ENCODE measurements at regions not wholly inside any gene's neighbourhood (a gene's known extent, or its start where the extent isn't known, plus 50 kb on each side); places are given as distances from the start of the nearest gene placed in this dataset.

DNA sequence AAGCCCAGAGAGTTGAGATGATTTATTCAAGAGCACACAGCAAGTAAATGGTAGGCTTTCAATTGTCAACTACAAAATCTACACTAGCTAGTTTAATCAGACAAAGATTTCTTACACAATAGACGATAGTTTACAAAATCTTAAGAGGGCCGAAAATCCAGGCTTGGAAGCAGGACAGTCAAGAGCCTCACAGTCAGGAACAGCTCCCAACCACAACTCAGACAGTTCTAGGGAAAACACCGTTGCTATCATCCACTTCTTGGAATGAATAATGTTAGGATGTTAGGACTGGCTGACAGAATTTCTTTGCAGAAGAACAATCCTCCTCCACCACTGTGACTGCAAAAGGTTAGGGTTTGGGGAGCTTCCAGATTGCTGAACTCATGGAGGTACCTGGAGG lies 290.8 kb upstream of the ZPLD1 start:
- Histone ChIP-seq H3K4me1 (ENCODE audit: low read depth, poor library complexity, severe bottlenecking) (no peaks in the 10 kb centered on the region), H3K27me3 (ENCODE audit: insufficient read depth, low read depth) (no peaks in the 10 kb centered on the region), H3K4me3 (IDR thresholded peaks at IDR 0.05; ENCODE audit: insufficient read depth, low read depth, low read length) (no peak overlapping the region), H3K27ac (no peak overlapping the region), H2AFZ (ENCODE audit: low read depth) (no peak overlapping the region), H4K20me1 (ENCODE audit: insufficient read depth) (no peaks in the 10 kb centered on the region), H3K9ac (no peak overlapping the region), H3K4me2 (no peak overlapping the region), H3K79me2 (ENCODE audit: insufficient read depth, low read depth) (no peaks in the 10 kb centered on the region), H3K36me3 (ENCODE audit: insufficient read depth) (no peaks in the 10 kb centered on the region)
- TF ChIP-seq, protein P1, sequence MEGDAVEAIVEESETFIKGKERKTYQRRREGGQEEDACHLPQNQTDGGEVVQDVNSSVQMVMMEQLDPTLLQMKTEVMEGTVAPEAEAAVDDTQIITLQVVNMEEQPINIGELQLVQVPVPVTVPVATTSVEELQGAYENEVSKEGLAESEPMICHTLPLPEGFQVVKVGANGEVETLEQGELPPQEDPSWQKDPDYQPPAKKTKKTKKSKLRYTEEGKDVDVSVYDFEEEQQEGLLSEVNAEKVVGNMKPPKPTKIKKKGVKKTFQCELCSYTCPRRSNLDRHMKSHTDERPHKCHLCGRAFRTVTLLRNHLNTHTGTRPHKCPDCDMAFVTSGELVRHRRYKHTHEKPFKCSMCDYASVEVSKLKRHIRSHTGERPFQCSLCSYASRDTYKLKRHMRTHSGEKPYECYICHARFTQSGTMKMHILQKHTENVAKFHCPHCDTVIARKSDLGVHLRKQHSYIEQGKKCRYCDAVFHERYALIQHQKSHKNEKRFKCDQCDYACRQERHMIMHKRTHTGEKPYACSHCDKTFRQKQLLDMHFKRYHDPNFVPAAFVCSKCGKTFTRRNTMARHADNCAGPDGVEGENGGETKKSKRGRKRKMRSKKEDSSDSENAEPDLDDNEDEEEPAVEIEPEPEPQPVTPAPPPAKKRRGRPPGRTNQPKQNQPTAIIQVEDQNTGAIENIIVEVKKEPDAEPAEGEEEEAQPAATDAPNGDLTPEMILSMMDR (conservative IDR thresholded peaks at IDR 0.05; ENCODE audit: low read depth, low read length), result no peak

DNA sequence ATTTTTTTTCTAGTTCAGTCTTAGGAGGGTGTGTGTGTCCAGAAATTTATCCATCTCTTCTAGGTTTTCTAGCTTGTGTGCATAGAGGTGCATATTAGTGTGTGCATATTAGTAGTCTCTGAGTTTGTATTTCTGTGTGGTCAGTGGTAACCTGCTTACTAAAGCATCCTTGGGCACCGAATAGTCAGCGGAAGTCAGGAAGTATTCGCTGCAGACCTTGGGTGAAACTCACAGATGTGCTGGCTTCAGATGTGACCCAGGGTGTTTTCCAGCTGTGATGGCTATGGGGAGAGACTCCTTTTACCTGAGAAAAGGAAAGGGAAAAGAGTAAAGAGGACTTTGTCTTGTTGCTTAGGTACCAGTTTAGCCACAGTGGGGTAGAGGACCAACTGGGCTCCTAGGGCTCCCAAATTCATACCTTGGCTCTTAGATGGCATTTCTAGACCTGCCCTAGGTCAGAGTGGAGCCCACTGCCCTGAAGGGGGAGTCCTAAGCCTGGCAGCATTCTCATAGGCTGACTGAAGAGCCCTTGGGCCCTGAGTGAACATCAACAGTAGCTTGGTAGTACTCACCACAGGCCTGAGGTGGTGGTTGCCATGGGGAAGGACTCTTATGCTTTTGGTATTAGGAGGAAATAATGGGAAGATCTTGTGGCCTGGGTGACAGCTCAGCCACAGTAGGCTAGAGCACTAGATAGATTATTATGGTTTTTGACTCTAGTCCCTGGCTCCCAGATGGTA lies 286.0 kb upstream of the ZPLD1 start:
- no peak overlapping the region for H2AFZ ChIP-seq (ENCODE audit: low read depth)
- no peaks in the 10 kb centered on the region for H4K20me1 ChIP-seq (ENCODE audit: insufficient read depth)
- no peak overlapping the region for H3K4me2 ChIP-seq
- no peak overlapping the region for H3K9ac ChIP-seq
- no peaks in the 10 kb centered on the region for H3K4me1 ChIP-seq (ENCODE audit: low read depth, poor library complexity, severe bottlenecking)
- no peaks in the 10 kb centered on the region for H3K79me2 ChIP-seq (ENCODE audit: insufficient read depth, low read depth)
- H3K36me3 ChIP-seq (ENCODE audit: insufficient read depth), result no peaks in the 10 kb centered on the region
- H3K27me3 ChIP-seq (ENCODE audit: insufficient read depth, low read depth), result no peaks in the 10 kb centered on the region
- TF ChIP-seq, protein P1 (conservative IDR thresholded peaks at IDR 0.05; ENCODE audit: low read depth, low read length), result no peak
- no peak overlapping the region for H3K4me3 ChIP-seq (IDR thresholded peaks at IDR 0.05; ENCODE audit: insufficient read depth, low read depth, low read length)
- no peak overlapping the region for H3K27ac ChIP-seq

DNA sequence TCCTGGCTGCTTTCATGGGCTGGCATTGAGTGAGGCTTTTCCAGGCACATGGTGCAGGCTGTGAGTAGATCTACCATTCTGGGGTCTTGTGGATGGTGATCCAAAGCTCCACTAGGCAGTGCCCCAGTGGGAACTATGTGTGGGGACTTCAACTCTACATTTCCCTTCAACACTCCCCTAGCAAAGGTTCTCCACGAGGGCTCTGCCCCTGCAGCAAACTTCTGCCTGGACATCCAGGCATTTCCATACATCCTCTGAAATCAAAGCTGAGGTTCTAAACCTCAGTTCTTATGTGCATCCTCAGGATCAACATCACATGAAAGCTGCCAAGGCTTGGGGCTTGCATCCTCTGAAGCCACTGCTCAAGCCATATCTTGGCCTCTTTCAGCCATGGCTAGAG lies 282.9 kb upstream of the ZPLD1 start:
- TF ChIP-seq, protein P1 (conservative IDR thresholded peaks at IDR 0.05; ENCODE audit: low read depth, low read length), result no peak
- Histone ChIP-seq H2AFZ (ENCODE audit: low read depth) (no peak overlapping the region), H3K79me2 (ENCODE audit: insufficient read depth, low read depth) (no peaks in the 10 kb centered on the region)

DNA sequence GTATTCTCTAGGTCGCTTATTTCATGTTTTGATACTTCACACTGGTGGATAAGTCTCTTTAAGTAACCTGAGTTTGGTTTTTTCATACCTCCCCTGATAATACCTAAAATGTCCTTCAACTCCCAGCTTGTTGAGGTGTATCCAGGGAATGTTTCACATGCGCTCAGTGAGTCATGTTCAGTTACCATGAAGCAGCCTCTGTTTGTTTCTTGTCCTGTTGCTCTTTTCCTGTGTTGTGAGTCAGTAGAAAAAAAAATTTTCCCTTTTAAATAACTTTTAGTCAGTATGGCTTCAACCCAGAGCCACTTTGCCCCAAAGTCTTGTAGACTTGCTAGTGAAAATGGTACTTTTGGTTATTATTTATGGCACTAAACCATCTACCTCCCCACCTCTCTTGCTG lies 278.4 kb upstream of the ZPLD1 start:
- no peak overlapping the region for H2AFZ ChIP-seq (ENCODE audit: low read depth)
- no peaks in the 10 kb centered on the region for H3K4me1 ChIP-seq (ENCODE audit: low read depth, poor library complexity, severe bottlenecking)
- H3K9ac ChIP-seq, result no peak overlapping the region
- no peaks in the 10 kb centered on the region for H3K27me3 ChIP-seq (ENCODE audit: insufficient read depth, low read depth)
- H3K4me3 ChIP-seq (IDR thresholded peaks at IDR 0.05; ENCODE audit: insufficient read depth, low read depth, low read length), result no peak overlapping the region
- TF ChIP-seq, protein P1 (conservative IDR thresholded peaks at IDR 0.05; ENCODE audit: low read depth, low read length), result no peak
- no peaks in the 10 kb centered on the region for H4K20me1 ChIP-seq (ENCODE audit: insufficient read depth)
- no peaks in the 10 kb centered on the region for H3K79me2 ChIP-seq (ENCODE audit: insufficient read depth, low read depth)
- H3K27ac ChIP-seq, result no peak overlapping the region
- no peak overlapping the region for H3K4me2 ChIP-seq
- H3K36me3 ChIP-seq (ENCODE audit: insufficient read depth), result no peaks in the 10 kb centered on the region

More for the DNA sequence above, 282.9 kb upstream of the ZPLD1 start:
- Histone ChIP-seq H3K4me1 (ENCODE audit: low read depth, poor library complexity, severe bottlenecking) (no peaks in the 10 kb centered on the region), H3K4me2 (no peak overlapping the region), H3K9ac (no peak overlapping the region), H4K20me1 (ENCODE audit: insufficient read depth) (no peaks in the 10 kb centered on the region), H3K27ac (no peak overlapping the region), H3K27me3 (ENCODE audit: insufficient read depth, low read depth) (no peaks in the 10 kb centered on the region), H3K36me3 (ENCODE audit: insufficient read depth) (no peaks in the 10 kb centered on the region), H3K4me3 (IDR thresholded peaks at IDR 0.05; ENCODE audit: insufficient read depth, low read depth, low read length) (no peak overlapping the region)
